KOPT-K1 (cell line): ENCODE measurements at regions not wholly inside any gene's neighbourhood (a gene's known extent, or its start where the extent isn't known, plus 50 kb on each side); places are given as distances from the start of the nearest gene placed in this dataset.

Experiments
- H3K27ac ChIP-seq: fragments of 200-600 bp; sonication (generic); 2 replicates; pipeline ENCODE4 v1.5.1; 2016; ENCODE audit warnings: antibody characterized with exemption, mild to moderate bottlenecking, low read depth, low read length; ENCODE audit not compliant: poor library complexity, severe bottlenecking
- H3K36me3 ChIP-seq: fragments of 200-600 bp; sonication (generic); 2 replicates; pipeline ENCODE4 v1.5.1; 2017; ENCODE audit warnings: antibody characterized with exemption, mild to moderate bottlenecking, low read length, moderate library complexity; ENCODE audit not compliant: insufficient read depth
- H3K9me3 ChIP-seq: fragments of 200-600 bp; sonication (generic); 2 replicates; pipeline ENCODE4 v1.5.1; 2017; ENCODE audit warnings: antibody characterized with exemption, low read length, mild to moderate bottlenecking; ENCODE audit not compliant: insufficient read depth, poor library complexity, severe bottlenecking

- H3K36me3 ChIP-seq, result no peaks in the 10 kb centered on the region
- no peak overlapping the region for H3K27ac ChIP-seq
Observed at GRCh38 chr3:117195034-117195433, 485.5 kb downstream of the TUSC7 start.

GRCh38 chr3:117200962-117201361, 491.4 kb downstream of the TUSC7 start:
- H3K27ac ChIP-seq, result no peak overlapping the region
- H3K9me3 ChIP-seq, result no peaks in the 10 kb centered on the region
- H3K36me3 ChIP-seq, result no peaks in the 10 kb centered on the region

More at GRCh38 chr3:117195034-117195433, 485.5 kb downstream of the TUSC7 start:
- H3K9me3 ChIP-seq, result no peaks in the 10 kb centered on the region

- Histone ChIP-seq H3K9me3 (no peaks in the 10 kb centered on the region), H3K27ac (no peak overlapping the region), H3K36me3 (no peaks in the 10 kb centered on the region)
Observed at GRCh38 chr3:117201901-117202774, 492.6 kb downstream of the TUSC7 start.

GRCh38 chr3:117217355-117217754, 507.8 kb downstream of the TUSC7 start:
- Histone ChIP-seq H3K9me3 (no peaks in the 10 kb centered on the region), H3K36me3 (no peaks in the 10 kb centered on the region), H3K27ac (no peak overlapping the region)

- Histone ChIP-seq H3K36me3 (no peaks in the 10 kb centered on the region), H3K27ac (no peak overlapping the region), H3K9me3 (no peaks in the 10 kb centered on the region)
Observed at GRCh38 chr3:117217760-117218316, 508.3 kb downstream of the TUSC7 start.

GRCh38 chr3:117218641-117219048, 509.1 kb downstream of the TUSC7 start:
- no peaks in the 10 kb centered on the region for H3K9me3 ChIP-seq
- H3K27ac ChIP-seq, result no peak overlapping the region
- no peaks in the 10 kb centered on the region for H3K36me3 ChIP-seq

GRCh38 chr3:117219296-117219695, 509.7 kb downstream of the TUSC7 start:
- Histone ChIP-seq H3K9me3 (no peaks in the 10 kb centered on the region), H3K36me3 (no peaks in the 10 kb centered on the region), H3K27ac (no peak overlapping the region)

- no peaks in the 10 kb centered on the region for H3K9me3 ChIP-seq
- H3K36me3 ChIP-seq, result no peaks in the 10 kb centered on the region
- H3K27ac ChIP-seq, result no peak overlapping the region
Observed at GRCh38 chr3:117226932-117227331, 517.4 kb downstream of the TUSC7 start.

- H3K9me3 ChIP-seq, result no peaks in the 10 kb centered on the region
- H3K27ac ChIP-seq, result no peak overlapping the region
- H3K36me3 ChIP-seq, result no peaks in the 10 kb centered on the region
Observed at GRCh38 chr3:117228466-117228865, 518.9 kb downstream of the TUSC7 start.

- no peak overlapping the region for H3K27ac ChIP-seq
- no peaks in the 10 kb centered on the region for H3K36me3 ChIP-seq
- no peaks in the 10 kb centered on the region for H3K9me3 ChIP-seq
Observed at GRCh38 chr3:117230924-117231323, 521.3 kb downstream of the TUSC7 start.

GRCh38 chr3:117234331-117234730, 524.8 kb downstream of the TUSC7 start:
- H3K9me3 ChIP-seq, result no peaks in the 10 kb centered on the region
- no peak overlapping the region for H3K27ac ChIP-seq
- no peaks in the 10 kb centered on the region for H3K36me3 ChIP-seq

- H3K36me3 ChIP-seq, result no peaks in the 10 kb centered on the region
- no peak overlapping the region for H3K27ac ChIP-seq
Observed at GRCh38 chr3:117235304-117235703, 525.7 kb downstream of the TUSC7 start.

GRCh38 chr3:117238806-117239205, 529.2 kb downstream of the TUSC7 start:
- Histone ChIP-seq H3K36me3 (no peaks in the 10 kb centered on the region), H3K27ac (no peak overlapping the region), H3K9me3 (no peaks in the 10 kb centered on the region)

More at GRCh38 chr3:117235304-117235703, 525.7 kb downstream of the TUSC7 start:
- no peaks in the 10 kb centered on the region for H3K9me3 ChIP-seq

GRCh38 chr3:117243657-117244056, 534.1 kb downstream of the TUSC7 start:
- Histone ChIP-seq H3K27ac (no peak overlapping the region), H3K36me3 (no peaks in the 10 kb centered on the region), H3K9me3 (no peaks in the 10 kb centered on the region)

GRCh38 chr3:117246771-117247555, 537.4 kb downstream of the TUSC7 start:
- H3K36me3 ChIP-seq, result no peaks in the 10 kb centered on the region
- no peaks in the 10 kb centered on the region for H3K9me3 ChIP-seq
- no peak overlapping the region for H3K27ac ChIP-seq
